GM10266 (cell line): ENCODE measurements at regions not wholly inside any gene's neighbourhood (a gene's known extent, or its start where the extent isn't known, plus 50 kb on each side); places are given as distances from the start of the nearest gene placed in this dataset.

ENCODE experiments used
- DNase-seq: peaks from one replicate; pipeline ENCODE4 v3.0.0; 2012; ENCODE audit errors: extremely low spot score
- CTCF ChIP-seq: IDR thresholded peaks from 2 replicates; pipeline ENCODE4 v1.5.1; 2012; ENCODE audit warnings: mild to moderate bottlenecking, low read depth; ENCODE audit not compliant: control insufficient read depth, insufficient read depth; ENCODE audit errors: missing control alignments

GRCh38 chr17:79211061-79211770 is 136.6 kb downstream of the ENGASE start:
- no peak for DNase-seq

GRCh38 chr17:79210638-79211037 is 136.0 kb downstream of the ENGASE start:
- DNase-seq = no peak
- TF ChIP-seq CTCF = no peak

More at GRCh38 chr17:79211061-79211770, 136.6 kb downstream of the ENGASE start:
- TF ChIP-seq CTCF = no peak

GRCh38 chr17:79207960-79208359 is 133.3 kb downstream of the ENGASE start:
- TF ChIP-seq CTCF = no peak
- DNase-seq = no peak

- TF ChIP-seq CTCF = no peak
- DNase-seq = no peak
These were observed 131.1 kb downstream of the ENGASE start for GRCh38 chr17:79205688-79206205.

GRCh38 chr17:79204261-79204660 is 129.6 kb downstream of the ENGASE start:
- DNase-seq = no peak
- no peak for TF ChIP-seq CTCF

GRCh38 chr17:79203657-79204056 is 129.0 kb downstream of the ENGASE start:
- TF ChIP-seq CTCF = no peak
- no peak for DNase-seq

GRCh38 chr17:79203016-79203415 is 128.4 kb downstream of the ENGASE start:
- DNase-seq = no peak

More at GRCh38 chr17:79203016-79203415, 128.4 kb downstream of the ENGASE start:
- no peak for TF ChIP-seq CTCF
